Stimulated activated CD8-positive, alpha-beta memory T cell treated with anti-CD3 and anti-CD28 coated beads, Interleukin-7, amount 100 ng/mL, for 4 hours (primary cell): ENCODE measurements at regions not wholly inside any gene's neighbourhood (a gene's known extent, or its start where the extent isn't known, plus 50 kb on each side); places are given as distances from the start of the nearest gene placed in this dataset.

Experiments
- DNase-seq, 2 donors: peaks; one replicate each; pipeline ENCODE4 v3.0.0-alpha.2; 2020; ENCODE audit warnings: low read depth in 2 of 2

DNA sequence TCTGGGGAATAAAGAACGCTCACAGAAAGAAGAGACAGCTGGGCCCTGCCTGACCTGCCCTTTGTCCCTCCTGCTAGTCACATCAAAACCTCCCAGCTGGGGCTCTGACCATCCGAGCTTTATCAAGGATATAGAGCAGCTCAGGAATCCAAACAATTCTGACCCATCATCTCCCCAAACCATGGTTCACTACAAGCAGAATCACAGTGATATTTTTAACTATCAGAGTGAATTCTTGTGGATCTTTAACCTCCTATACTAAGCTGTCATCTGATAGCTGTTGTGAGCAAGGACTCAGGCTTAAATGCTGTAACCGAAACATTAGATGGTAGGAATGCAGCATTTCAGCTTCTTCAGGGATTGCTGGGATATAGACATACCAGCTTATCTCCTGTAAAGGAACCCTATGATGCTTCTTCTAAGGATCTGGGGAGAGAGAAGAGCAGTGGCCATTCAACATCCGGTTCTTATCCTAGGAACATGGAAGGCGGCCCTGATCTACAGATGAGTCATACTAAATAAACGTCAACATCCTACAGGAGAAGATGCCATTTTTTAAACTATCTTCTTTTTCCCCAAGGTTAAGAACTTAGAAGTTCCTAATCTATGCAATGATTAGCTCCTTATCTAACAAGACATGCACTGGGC, 84.7 kb upstream of the AKIP1 start:
- no peak for DNase-seq

DNA sequence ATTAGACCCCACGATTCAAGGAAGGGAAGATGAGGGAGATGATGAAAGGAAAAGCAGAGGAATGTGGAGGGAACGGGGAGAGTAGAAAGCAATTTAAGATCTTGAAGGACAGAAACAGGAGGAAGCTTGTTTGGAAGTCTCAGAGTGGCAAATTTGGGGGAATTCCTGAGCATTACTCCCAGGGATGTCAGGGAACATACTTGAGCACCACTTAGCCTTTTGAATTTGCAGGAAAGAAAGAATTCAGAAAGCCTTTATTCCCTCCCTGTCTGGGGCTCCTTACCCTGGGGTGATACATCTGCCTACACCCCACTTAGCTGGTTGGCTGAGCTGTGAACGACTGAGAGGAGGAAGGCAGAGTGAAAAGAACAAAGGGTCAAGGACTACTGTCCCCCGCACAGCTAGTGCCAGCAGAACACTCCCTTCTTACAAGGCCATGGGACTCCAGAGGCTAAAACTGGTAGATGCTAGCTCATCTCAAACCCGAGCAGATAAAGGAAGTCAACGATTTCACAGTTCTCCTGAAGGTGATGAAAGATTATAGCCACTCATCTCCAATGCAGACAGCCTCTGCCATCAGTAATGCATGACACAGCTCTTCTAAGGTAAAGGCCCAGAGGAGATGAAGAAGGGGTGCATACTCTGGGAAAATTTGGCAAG, 84.0 kb upstream of the AKIP1 start:
- no peak for DNase-seq

DNA sequence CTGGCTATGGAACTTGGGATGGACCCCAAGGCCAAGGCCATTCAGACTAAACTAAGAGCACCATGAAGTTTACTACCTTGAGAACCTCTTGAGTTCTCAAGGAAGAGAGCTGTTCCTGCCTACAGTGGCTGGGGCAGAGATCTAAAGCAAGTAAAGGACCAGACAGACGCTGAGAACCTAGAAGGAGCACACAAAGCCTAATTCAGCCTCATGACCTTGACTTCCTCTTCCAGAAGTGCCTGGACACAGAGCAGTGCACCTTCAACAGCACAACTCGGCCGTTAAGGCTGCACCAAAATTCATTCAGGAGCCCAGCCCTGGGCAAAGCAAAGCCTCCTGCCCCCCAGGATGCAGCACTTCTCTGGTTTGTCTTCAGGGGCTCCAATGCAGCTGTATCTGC, 82.9 kb upstream of the AKIP1 start:
- no peak for DNase-seq

DNA sequence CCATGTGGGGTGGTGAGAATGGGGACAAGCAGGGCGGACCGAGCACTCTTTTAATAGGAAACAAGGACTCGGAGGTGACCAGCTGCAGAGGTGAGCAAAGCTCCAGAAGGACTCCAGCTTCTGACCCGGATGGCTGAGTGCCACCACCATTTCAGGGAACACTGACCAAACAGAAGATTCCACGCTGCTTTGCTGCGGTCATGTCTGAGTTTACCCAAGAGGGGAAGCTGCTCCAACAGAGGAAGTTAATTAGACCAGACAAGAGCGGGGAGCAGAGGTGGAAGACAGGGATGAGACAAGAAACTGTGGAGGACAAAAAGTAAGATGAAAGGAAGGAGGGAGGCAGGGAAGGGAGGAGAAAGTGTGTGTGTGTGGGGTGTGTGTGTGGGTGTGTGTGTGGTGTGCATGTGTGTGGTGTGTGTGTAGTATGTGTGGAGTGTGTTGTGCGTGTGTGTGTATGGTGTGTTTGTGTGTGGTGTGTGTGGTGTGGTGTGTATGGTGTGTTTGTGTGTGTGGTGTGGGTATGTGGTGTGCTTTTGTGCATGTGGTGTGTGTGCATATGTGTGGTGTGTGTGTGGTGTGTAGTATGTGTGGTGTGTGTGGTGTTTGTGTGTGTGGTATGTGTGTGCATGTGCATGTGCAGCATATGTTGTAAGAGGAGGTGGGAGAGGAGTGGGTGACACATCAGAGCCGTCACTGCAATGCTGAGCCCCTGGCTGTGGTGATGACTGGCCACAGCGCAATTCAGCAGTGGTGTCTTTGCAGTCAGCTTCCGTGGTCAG, 82.2 kb upstream of the AKIP1 start:
- DNase-seq, result no peak

DNA sequence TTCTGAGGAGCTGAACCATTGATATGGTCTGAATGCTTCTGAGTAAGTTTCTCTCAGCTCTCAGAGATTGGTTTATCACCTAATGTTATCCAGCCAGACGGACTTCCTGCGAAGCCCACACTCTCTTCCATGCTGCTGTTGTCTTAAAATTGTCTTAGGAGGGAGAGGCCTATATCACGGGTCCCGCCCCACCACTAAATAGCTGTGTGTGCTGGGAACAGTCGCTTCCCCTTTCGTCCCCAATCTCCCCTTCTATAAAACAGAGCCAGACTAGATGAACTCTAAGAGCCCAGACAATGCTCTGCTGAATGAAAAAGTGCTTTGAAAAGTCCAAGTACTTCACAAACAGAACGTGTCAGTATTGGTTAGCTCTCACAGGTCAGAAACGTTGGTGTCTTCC, 81.4 kb upstream of the AKIP1 start:
- no peak for DNase-seq

DNA sequence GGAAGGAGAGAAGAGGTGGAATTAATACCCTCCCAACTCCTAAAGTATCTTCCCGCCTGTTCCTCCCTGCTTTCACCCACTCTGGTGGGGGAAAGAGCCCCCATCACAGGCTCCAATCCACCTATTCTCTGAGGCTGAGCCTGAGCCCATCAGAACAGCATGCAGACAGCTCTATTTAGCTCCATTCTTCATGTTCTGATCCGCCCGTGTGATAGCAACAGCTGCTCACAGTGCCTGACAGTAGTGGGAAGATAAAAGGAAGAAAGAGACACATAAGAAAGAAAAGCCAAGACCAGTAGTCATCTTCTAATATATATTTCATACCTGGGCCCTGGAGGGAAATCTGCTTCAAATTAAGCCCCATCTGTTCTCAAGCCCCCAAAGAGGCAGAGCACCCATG, 80.3 kb upstream of the AKIP1 start:
- no peak for DNase-seq

DNA sequence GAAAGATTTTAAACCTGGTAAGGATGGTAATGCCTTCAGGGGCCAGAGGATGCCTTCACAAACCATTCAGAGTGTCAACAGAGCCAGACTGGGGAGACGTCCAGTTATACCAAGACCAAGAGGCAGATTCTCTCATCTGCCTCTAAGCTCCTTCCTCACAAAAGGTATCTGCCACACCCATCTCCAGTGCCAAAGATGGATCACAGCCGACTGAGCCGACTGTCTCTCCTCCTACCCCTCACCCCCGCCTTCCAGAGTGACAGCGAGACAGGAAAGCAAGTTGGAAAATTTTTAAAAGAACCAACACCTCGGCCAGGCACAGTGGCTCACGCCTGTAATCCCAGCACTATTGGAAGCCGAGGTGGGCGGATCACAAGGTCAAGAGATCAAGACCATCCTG, 79.1 kb upstream of the AKIP1 start:
- DNase-seq, result no peak

DNA sequence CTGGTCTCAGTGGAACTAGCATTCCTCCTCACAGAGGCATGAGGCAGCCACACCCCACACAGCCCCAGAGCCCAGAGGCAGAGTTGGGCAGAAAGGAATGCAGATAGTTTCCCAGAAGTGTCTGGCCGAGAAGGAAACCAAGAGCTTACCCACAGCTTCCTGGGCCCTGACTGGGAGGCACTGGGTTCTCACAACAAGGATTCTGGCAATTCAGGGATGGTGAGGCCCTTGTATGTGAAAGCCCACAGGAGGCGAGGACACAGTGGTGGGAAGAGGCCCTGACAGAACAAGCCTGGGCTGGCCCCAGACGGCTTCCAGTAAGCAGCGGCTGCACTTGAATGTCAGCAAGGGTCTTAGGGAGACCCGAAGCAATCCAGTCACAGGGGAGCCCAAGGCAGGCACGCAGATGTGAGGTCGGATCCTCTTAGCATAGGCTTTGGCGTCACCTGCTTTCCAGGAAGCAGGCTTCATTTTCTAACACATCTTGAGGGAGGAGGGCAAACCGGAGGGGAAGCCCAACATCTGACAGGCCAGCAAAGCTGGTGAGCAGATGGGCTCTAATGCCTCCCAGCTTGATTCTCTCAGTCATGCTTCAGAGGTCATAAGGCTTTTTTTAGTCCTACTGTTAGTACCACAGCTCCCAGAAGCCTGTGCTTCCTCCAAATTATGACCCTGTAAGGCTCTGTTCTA, 78.3 kb upstream of the AKIP1 start:
- DNase-seq, result no peak

DNA sequence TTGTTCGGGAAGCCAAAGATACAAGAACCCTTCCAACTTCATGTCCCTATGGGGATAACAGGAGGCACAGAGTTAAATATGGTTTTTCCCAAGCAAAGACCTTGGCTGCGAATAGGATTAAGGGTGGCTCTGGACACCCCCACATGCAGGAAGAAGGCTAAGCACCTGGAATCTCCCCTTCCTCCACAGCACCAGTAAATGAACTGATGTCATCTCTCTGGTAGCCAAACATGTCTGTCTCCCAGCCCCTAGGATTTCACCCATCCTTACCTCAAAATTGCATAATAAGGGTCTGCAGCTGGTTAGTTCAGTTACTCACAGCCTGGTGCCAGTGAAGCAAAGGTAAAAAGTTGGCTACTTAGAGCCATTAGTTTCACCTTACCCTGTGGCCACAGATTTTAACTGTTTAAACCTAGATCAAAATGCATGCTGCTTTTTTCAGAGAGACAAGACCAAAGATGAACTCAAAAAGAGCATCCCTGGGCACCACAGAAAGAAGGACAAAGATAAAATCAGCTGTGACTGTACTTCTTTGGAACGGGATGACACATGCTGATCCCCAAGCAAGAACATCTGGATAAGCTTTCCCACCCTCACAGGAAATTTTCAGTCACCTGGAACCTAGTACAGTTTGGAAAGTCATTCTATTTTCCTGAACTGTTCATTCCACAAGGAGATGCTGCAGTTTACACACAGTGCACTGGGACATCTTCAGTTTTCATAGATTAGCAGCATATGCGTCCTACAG, 77.2 kb upstream of the AKIP1 start:
- DNase-seq, result no peak

DNA sequence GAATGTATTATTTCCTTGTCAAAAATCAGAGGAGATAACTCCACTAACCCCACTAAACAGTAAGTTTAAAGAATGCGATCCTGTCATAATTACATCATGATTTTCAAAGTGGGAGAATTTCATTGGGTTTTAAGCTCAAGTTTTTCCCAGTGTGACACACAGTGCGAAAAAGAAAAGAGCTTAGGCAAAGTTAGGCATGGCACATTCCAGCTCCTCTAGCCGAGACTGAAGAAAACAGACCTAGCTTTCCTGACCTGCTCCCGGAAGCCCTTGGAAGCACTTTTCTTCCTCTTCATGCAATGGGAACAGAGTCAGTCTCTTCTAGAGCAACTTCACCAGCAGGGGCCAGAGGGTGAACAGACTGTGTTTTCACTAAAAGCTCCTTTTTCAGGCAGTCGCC, 76.6 kb upstream of the AKIP1 start:
- no peak for DNase-seq

DNA sequence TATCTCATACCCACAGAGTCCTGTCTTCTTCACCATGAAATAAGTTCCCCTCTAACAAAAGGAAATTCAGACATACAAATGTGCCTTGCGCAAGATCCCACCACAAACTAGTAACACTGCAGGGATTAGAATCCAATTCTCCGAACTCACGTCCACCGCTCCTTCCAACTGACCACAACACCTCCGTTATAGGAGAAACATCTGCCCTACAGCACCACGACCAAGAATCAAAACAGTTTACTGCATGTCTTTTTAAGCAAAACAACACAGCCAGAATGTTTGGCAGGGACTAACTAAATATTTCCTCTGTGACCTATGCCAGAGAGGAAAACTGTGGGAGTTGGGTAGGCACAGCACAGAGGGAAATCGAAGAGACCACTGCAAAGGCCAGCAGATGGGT, 72.7 kb upstream of the AKIP1 start:
- no peak for DNase-seq

DNA sequence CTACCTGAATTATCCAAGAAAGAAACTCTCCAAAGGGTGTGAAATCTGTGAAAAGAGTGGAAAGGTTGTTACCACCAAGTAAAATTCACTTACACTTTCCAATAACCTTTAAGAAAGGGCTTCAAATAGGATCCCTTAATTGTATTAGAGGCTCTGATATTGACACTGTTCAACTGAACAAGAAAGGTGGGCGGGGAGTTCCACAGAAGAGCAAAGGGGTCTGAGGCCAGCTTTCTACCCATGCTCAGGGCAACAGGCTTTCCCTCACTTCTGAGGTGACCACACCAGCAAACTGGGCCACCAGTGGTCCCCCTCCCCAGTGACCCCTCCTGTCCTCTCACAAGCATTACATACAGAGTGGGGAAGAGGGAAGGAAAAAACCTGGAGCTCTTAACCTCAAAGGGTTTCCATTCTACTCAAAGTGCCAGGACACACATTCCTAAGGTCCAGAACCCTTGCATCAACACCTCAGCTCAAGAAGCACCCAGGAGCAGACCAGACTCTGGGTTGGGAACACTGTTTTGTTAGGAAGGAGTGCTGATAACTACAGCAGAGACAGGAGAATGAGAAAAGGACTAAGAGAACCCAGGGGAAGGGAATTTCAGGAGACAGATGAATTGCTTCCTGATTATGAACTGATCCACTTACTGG, 71.6 kb upstream of the AKIP1 start:
- DNase-seq, result no peak

DNA sequence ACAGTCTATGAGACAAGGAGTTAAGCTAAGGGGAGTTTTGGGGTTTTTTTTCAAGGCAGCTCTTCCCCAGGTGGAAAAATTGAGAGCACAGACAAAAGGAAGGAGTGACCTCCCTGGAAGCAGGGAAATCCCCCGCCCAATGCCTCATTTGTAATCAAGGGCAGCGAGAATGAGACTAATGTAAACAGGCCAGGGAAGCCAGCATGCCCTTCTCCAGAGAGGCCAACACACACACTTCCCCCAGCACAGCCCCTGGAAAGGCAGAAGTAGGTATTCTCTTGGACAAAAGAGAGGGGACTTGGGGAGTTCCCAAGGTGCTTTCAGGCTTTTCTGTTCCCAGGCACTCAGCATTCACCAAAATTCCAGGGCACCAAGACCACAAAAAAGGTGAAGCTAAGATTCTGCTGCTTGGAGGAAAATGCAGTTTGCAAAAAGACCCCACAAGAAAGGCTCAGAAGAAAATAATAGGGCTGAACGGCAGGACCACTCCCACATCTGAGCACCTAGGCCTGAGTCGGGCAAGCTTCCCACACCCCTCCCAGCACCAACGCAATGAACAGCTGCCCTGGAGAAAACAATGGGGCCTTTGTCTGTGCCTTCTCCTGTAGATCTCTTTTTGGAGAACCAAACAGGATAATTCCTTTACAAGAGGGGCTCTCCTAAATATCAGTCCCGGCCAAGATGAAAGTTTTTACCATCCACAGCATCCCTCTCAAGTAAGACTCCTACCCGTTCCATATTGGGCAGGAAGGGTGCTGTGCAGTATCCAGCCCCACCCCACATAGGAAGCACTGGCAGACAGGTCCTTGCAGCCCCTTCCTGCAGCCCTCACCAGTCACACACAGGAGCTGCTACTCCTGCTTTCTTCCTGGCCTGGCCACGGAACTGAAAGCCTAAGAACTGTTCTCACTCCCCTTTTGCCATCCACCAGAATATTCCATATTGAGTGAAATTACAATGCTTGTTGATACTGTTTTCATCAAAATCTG, 70.7 kb upstream of the AKIP1 start:
- no peak for DNase-seq

DNA sequence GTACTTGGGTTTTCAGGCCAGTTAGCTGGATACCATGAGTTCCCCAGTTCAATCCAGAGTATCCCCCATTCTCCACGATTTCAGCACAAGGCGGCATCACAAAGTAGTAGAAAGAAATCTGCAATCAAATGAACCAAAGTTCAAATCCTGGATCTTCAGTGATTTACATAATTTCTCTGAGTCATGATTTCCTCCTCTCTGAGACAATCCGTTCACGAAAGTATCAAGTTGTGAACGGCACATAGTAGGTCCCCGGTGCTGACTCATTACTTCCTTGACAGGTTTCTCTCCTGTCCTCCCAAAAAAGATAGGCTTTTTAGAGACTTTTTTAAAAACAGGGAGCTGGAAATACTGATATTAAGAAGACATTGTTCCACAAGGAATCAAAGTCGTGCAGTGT, 69.1 kb upstream of the AKIP1 start:
- no peak for DNase-seq

DNA sequence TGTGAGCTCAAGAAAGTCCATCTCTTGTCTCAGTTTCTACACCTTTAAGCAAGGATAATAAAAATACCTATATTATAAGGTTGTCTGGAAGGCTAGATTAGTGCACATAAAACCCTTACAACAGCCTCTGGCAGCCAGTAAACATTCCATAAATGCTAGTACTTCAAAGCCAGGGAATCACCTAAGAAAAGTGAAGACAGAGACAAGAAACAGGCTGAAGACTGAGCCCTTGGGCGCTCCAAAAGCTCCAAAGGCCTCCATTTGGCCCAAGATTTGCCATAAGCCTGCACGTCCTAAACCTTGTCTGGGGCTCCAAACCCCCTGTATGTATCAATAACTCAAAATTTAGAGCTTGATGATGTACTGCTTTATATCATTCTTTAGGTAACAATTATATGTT, 52.2 kb upstream of the AKIP1 start:
- DNase-seq, result no peak
